Osteoblast (primary cell): ENCODE measurements at regions not wholly inside any gene's neighbourhood (a gene's known extent, or its start where the extent isn't known, plus 50 kb on each side); places are given as distances from the start of the nearest gene placed in this dataset.

ENCODE experiments used
- DNase-seq: peaks from one replicate; pipeline ENCODE4 v3.0.0; 2011; ENCODE audit warnings: low spot score, mixed read lengths; ENCODE audit not compliant: insufficient read length; ENCODE audit errors: missing footprints
- H2AFZ ChIP-seq: 2 replicates; pipeline ENCODE4 v1.6.0; 2011; ENCODE audit warnings: mild to moderate bottlenecking, low read length
- H3K27ac ChIP-seq: 2 replicates; pipeline ENCODE4 v1.5.1; 2011; ENCODE audit warnings: mild to moderate bottlenecking, low read depth, low read length, moderate library complexity
- H3K27me3 ChIP-seq: 2 replicates; pipeline ENCODE4 v1.6.0; 2012; ENCODE audit warnings: mild to moderate bottlenecking, control low read depth, inconsistent platforms, low read length, moderate library complexity; ENCODE audit not compliant: insufficient read depth
- H3K36me3 ChIP-seq: 2 replicates; pipeline ENCODE4 v1.5.1; 2011; ENCODE audit warnings: mild to moderate bottlenecking, low read length, control low read depth, moderate library complexity; ENCODE audit not compliant: insufficient read depth
- H3K4me1 ChIP-seq: 2 replicates; pipeline ENCODE4 v1.5.1; 2011; ENCODE audit warnings: mild to moderate bottlenecking, low read length, control low read depth, moderate library complexity; ENCODE audit not compliant: insufficient read depth
- H3K4me2 ChIP-seq: 2 replicates; pipeline ENCODE4 v1.6.0; 2011; ENCODE audit warnings: mild to moderate bottlenecking, low read length; ENCODE audit not compliant: insufficient read depth
- H3K4me3 ChIP-seq: fragments of 200-600 bp; sonication (generic); 3 replicates; pipeline ENCODE4 v1.5.1; 2012; ENCODE audit warnings: mild to moderate bottlenecking, low read length, inconsistent platforms; ENCODE audit not compliant: insufficient read depth
- H3K79me2 ChIP-seq: 2 replicates; pipeline ENCODE4 v1.6.0; 2012; ENCODE audit warnings: mild to moderate bottlenecking, low read length, control low read depth, inconsistent platforms; ENCODE audit not compliant: insufficient read depth
- H3K9me3 ChIP-seq: 2 replicates; pipeline ENCODE4 v1.5.1; 2011; ENCODE audit warnings: low read depth, low read length, control low read depth
- H4K20me1 ChIP-seq: 2 replicates; pipeline ENCODE4 v1.6.0; 2012; ENCODE audit warnings: mild to moderate bottlenecking, low read length, control low read depth; ENCODE audit not compliant: insufficient read depth
- TF ChIP-seq, protein P1 (sequence below): IDR thresholded peaks from 2 replicates; pipeline ENCODE4 v1.5.1; 2011; ENCODE audit warnings: mild to moderate bottlenecking, low read depth, low read length, moderate library complexity; ENCODE audit errors: extremely low read depth

- H3K4me1 ChIP-seq = no peaks in the 10 kb centered on the region
- H3K27ac ChIP-seq = no peak overlapping the region
- H2AFZ ChIP-seq = no peak overlapping the region
- H3K4me2 ChIP-seq = no peak overlapping the region
- no peaks in the 10 kb centered on the region for H3K79me2 ChIP-seq
- no peak for DNase-seq
- TF ChIP-seq, protein P1, sequence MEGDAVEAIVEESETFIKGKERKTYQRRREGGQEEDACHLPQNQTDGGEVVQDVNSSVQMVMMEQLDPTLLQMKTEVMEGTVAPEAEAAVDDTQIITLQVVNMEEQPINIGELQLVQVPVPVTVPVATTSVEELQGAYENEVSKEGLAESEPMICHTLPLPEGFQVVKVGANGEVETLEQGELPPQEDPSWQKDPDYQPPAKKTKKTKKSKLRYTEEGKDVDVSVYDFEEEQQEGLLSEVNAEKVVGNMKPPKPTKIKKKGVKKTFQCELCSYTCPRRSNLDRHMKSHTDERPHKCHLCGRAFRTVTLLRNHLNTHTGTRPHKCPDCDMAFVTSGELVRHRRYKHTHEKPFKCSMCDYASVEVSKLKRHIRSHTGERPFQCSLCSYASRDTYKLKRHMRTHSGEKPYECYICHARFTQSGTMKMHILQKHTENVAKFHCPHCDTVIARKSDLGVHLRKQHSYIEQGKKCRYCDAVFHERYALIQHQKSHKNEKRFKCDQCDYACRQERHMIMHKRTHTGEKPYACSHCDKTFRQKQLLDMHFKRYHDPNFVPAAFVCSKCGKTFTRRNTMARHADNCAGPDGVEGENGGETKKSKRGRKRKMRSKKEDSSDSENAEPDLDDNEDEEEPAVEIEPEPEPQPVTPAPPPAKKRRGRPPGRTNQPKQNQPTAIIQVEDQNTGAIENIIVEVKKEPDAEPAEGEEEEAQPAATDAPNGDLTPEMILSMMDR = no peak
- no peak overlapping the region for H3K4me3 ChIP-seq
- H4K20me1 ChIP-seq = no peaks in the 10 kb centered on the region
- H3K9me3 ChIP-seq = peaks cover 3% of the 10 kb centered on the region
- no peaks in the 10 kb centered on the region for H3K36me3 ChIP-seq
- no peaks in the 10 kb centered on the region for H3K27me3 ChIP-seq
Observed at GRCh38 chr22:49147171-49147570, 680.5 kb downstream of the BRD1 start.

DNA sequence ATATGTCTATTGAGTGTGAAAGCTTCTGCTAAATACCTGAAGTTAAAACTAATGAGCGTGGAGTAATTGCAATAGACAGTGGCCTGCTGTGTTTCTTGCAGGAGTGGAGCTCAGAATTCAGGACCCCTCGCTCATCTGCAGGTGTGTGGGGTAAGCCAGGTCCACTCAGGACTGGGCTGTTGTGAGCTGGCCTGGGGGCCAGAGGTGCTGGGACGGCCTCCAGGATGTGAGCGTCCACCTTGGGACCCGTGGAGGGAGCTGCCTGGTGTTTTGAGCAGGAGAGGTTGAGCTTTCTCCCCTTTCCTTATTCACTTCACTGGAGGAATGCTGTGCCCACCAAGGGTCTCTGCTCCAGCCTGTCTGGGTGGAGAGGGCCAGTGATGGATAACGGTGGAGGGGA lies 681.2 kb downstream of the BRD1 start:
- Histone ChIP-seq H4K20me1 (no peaks in the 10 kb centered on the region), H3K9me3 (peaks cover 3% of the 10 kb centered on the region), H3K4me1 (no peaks in the 10 kb centered on the region), H3K36me3 (no peaks in the 10 kb centered on the region), H3K4me2 (no peak overlapping the region), H3K27me3 (no peaks in the 10 kb centered on the region), H3K27ac (no peak overlapping the region), H3K4me3 (no peak overlapping the region), H3K79me2 (no peaks in the 10 kb centered on the region), H2AFZ (no peak overlapping the region)
- TF ChIP-seq, protein P1 = no peak
- DNase-seq = no peak

DNA sequence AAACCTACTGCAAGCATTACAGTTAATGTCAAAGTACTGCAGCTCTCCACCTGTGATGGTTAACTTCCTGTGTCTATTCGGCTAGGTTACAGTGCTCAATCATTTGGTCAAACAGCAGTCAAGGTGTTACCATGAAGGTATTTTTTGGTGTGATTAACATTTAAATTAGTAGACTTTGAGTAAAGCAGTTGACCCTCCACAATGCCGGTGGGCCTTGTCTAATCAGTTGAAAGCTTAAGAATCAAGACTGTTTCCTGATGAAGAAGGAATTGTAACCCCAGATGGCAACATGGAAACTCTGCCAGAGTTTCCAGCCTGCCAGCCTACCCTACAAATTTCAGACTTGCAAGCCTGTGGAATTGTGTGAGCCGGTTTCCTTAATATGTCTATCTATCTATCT lies 683.9 kb downstream of the BRD1 start:
- Histone ChIP-seq H2AFZ (no peak overlapping the region), H3K27ac (no peak overlapping the region), H3K4me3 (no peak overlapping the region), H3K79me2 (no peaks in the 10 kb centered on the region), H3K4me2 (no peak overlapping the region), H4K20me1 (no peaks in the 10 kb centered on the region), H3K36me3 (no peaks in the 10 kb centered on the region), H3K4me1 (no peaks in the 10 kb centered on the region), H3K27me3 (no peaks in the 10 kb centered on the region), H3K9me3 (peaks cover 3% of the 10 kb centered on the region)
- no peak for DNase-seq
- TF ChIP-seq, protein P1 = no peak

GRCh38 chr22:49142891-49143290 lies 684.8 kb downstream of the BRD1 start:
- Histone ChIP-seq H3K4me2 (no peak overlapping the region), H3K4me3 (no peak overlapping the region), H2AFZ (no peak overlapping the region), H4K20me1 (no peaks in the 10 kb centered on the region), H3K27ac (no peak overlapping the region), H3K9me3 (peaks cover 3% of the 10 kb centered on the region), H3K79me2 (no peaks in the 10 kb centered on the region), H3K27me3 (no peaks in the 10 kb centered on the region), H3K36me3 (no peaks in the 10 kb centered on the region), H3K4me1 (no peaks in the 10 kb centered on the region)
- DNase-seq = peak; percentile 8
- TF ChIP-seq, protein P1 = no peak
